Vagina (tissue), 2 donors: ENCODE measurements at regions not wholly inside any gene's neighbourhood (a gene's known extent, or its start where the extent isn't known, plus 50 kb on each side); places are given as distances from the start of the nearest gene placed in this dataset.
"Not testable (repeated sequence)": the region's sequence is repeated elsewhere in the genome, so short reads cannot be mapped to it uniquely, and the experiment has no call there.

Source experiments
- DNase-seq, 2 donors: peaks; one replicate each; pipeline ENCODE4 v3.0.0-alpha.2; 2017; ENCODE audit errors: extremely low spot score in 2 of 2
- H3K27ac ChIP-seq: fragments of 200-600 bp; sonication (generic); one replicate; pipeline ENCODE4 v1.5.1; 2019
- H3K27me3 ChIP-seq: fragments of 200-600 bp; sonication (generic); one replicate; pipeline ENCODE4 v1.5.1; 2019
- H3K36me3 ChIP-seq, 2 donors: fragments of 200-600 bp; sonication (generic); one replicate each; pipeline ENCODE4 v1.5.1; 2017 to 2019
- H3K4me1 ChIP-seq: fragments of 200-600 bp; sonication (generic); one replicate; pipeline ENCODE4 v1.5.1; 2019
- H3K4me3 ChIP-seq, 2 donors: fragments of 200-600 bp; sonication (generic); 1 replicate in 1 of 2; 2 replicates in 1 of 2; pipeline ENCODE4 v1.5.1; 2016 to 2019
- H3K9me3 ChIP-seq: fragments of 200-600 bp; sonication (generic); one replicate; pipeline ENCODE4 v1.5.1; 2019
- POLR2A ChIP-seq, 2 donors: fragments of 450-650 bp; IDR thresholded peaks; one replicate each; pipeline ENCODE4 v1.6.1; 2017; ENCODE audit warnings: antibody characterized with exemption in 2 of 2, mild to moderate bottlenecking in 2 of 2, moderate library complexity in 2 of 2
- POLR2AphosphoS5 ChIP-seq, 2 donors: sonication (generic); formaldehyde crosslinking; IDR thresholded peaks; one replicate each; pipeline ENCODE4 v1.9.0; 2017; ENCODE audit warnings: antibody characterized with exemption in 2 of 2, mild to moderate bottlenecking in 2 of 2, low read depth in 1 of 2; ENCODE audit not compliant: insufficient read depth in 1 of 2
- intact Hi-C: fragments of 100-400 bp; cut with DNase I; formaldehyde crosslinking; loops from one replicate; pipeline ENCODE4 v1.15.1; 2023
- TF ChIP-seq, protein P1 (sequence below), 3 experiments: fragments of 450-650 bp in 2 of 3; fragments of 200-600 bp in 1 of 3; sonication (generic) in 1 of 3; IDR thresholded peaks; one replicate each; pipeline ENCODE4 v1.5.1; 2017 to 2019; ENCODE audit warnings: antibody characterized with exemption in 3 of 3, mild to moderate bottlenecking in 2 of 3, moderate library complexity in 2 of 3

DNA sequence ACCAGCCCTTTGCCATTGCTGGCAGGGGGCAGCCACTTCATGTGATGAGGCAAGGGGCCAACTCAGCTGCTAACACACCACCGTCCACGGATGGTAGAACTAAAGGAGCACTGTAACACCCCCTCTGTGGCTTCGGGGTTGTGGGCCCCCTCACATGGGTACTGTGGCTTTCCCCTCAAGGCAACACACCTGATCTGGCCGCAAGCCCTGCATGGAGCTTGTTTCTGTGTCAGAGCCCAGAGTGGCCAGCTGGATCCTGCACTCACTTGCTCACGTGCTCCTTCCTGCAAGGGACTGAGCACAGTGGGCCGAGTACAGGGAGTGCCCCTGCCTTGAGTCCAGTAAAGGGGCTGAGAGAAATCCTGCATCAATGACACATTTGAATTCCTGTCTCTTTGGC is 507.4 kb upstream of the SMC2 start:
- no peaks in the 10 kb centered on the region for H3K9me3 ChIP-seq
- no peak overlapping the region for H3K27ac ChIP-seq
- intact Hi-C loops: no loop called here
- H3K36me3 ChIP-seq: no peaks in the 10 kb centered on the region
- DNase-seq: no peak
- no peaks in the 10 kb centered on the region for H3K27me3 ChIP-seq
- no peak for TF ChIP-seq POLR2AphosphoS5 (IDR thresholded peaks at IDR 0.05; ENCODE audit: insufficient read depth in 1 of 2, low read depth in 1 of 2)
- TF ChIP-seq, protein P1, sequence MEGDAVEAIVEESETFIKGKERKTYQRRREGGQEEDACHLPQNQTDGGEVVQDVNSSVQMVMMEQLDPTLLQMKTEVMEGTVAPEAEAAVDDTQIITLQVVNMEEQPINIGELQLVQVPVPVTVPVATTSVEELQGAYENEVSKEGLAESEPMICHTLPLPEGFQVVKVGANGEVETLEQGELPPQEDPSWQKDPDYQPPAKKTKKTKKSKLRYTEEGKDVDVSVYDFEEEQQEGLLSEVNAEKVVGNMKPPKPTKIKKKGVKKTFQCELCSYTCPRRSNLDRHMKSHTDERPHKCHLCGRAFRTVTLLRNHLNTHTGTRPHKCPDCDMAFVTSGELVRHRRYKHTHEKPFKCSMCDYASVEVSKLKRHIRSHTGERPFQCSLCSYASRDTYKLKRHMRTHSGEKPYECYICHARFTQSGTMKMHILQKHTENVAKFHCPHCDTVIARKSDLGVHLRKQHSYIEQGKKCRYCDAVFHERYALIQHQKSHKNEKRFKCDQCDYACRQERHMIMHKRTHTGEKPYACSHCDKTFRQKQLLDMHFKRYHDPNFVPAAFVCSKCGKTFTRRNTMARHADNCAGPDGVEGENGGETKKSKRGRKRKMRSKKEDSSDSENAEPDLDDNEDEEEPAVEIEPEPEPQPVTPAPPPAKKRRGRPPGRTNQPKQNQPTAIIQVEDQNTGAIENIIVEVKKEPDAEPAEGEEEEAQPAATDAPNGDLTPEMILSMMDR (IDR thresholded peaks at IDR 0.05): no peak
- no peak for TF ChIP-seq POLR2A (IDR thresholded peaks at IDR 0.05)
- no peaks in the 10 kb centered on the region for H3K4me1 ChIP-seq
- H3K4me3 ChIP-seq: no peak overlapping the region

GRCh38 chr9:103601287-103601686 is 492.8 kb upstream of the SMC2 start:
- Histone ChIP-seq H3K27me3 (no peaks in the 10 kb centered on the region), H3K4me3 (no peak overlapping the region), H3K4me1 (no peaks in the 10 kb centered on the region), H3K27ac (no peak overlapping the region), H3K9me3 (no peaks in the 10 kb centered on the region), H3K36me3 (no peaks in the 10 kb centered on the region)
- intact Hi-C loops: no loop called here
- no peak for DNase-seq
- TF ChIP-seq POLR2A (IDR thresholded peaks at IDR 0.05) (no peak), POLR2AphosphoS5 (IDR thresholded peaks at IDR 0.05; ENCODE audit: insufficient read depth in 1 of 2, low read depth in 1 of 2) (no peak)
- TF ChIP-seq, protein P1 (IDR thresholded peaks at IDR 0.05): no peak

DNA sequence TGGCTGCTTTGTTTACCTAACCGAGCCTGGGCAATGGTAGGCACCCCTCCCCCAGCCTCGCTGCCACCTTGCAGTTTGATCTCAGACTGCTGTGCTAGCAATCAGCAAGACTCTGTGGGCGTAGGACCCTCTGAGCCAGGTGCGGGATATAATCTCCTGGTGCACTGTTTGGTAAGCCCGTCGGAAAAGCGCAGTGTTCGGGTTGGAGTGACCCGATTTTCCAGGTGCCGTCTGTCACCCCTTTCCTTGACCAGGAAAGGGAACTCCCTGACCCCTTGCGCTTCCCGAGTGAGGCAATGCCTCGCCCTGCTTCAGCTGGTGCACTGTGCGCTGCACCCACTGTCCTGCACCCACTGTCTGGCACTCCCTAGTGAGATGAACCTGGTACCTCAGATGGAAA is 482.2 kb upstream of the SMC2 start:
- H3K27ac ChIP-seq, H3K9me3 ChIP-seq, H3K4me1 ChIP-seq, H3K27me3 ChIP-seq, H3K4me3 ChIP-seq, DNase-seq, intact Hi-C loops, H3K36me3 ChIP-seq: not testable (repeated sequence)

GRCh38 chr9:103615994-103616393 is 478.1 kb upstream of the SMC2 start:
- TF ChIP-seq POLR2A (IDR thresholded peaks at IDR 0.05) (no peak), POLR2AphosphoS5 (IDR thresholded peaks at IDR 0.05; ENCODE audit: insufficient read depth in 1 of 2, low read depth in 1 of 2) (no peak)
- TF ChIP-seq, protein P1 (IDR thresholded peaks at IDR 0.05): no peak
- H3K27ac ChIP-seq: no peak overlapping the region
- no peaks in the 10 kb centered on the region for H3K9me3 ChIP-seq
- no peak for DNase-seq
- H3K4me3 ChIP-seq: no peak overlapping the region
- no peaks in the 10 kb centered on the region for H3K27me3 ChIP-seq
- intact Hi-C loops: no loop called here
- no peaks in the 10 kb centered on the region for H3K36me3 ChIP-seq
- no peaks in the 10 kb centered on the region for H3K4me1 ChIP-seq

GRCh38 chr9:103617046-103617445 is 477.1 kb upstream of the SMC2 start:
- no peak for TF ChIP-seq POLR2A (IDR thresholded peaks at IDR 0.05)
- TF ChIP-seq, protein P1 (IDR thresholded peaks at IDR 0.05): no peak
- TF ChIP-seq POLR2AphosphoS5 (IDR thresholded peaks at IDR 0.05; ENCODE audit: insufficient read depth in 1 of 2, low read depth in 1 of 2): no peak
- Histone ChIP-seq H3K9me3 (no peaks in the 10 kb centered on the region), H3K36me3 (no peaks in the 10 kb centered on the region), H3K4me3 (no peak overlapping the region), H3K27me3 (no peaks in the 10 kb centered on the region), H3K27ac (no peak overlapping the region), H3K4me1 (no peaks in the 10 kb centered on the region)
- DNase-seq: no peak
- intact Hi-C loops: no loop called here
